HEK293T (cell line): ENCODE measurements at regions not wholly inside any gene's neighbourhood (a gene's known extent, or its start where the extent isn't known, plus 50 kb on each side); places are given as distances from the start of the nearest gene placed in this dataset.

Source experiments
- CTCF ChIA-PET: fragments of 350-600 bp; formaldehyde crosslinking; extraction: SDS; loops from one replicate; lab custom pipeline; 2021; ENCODE audit warnings: antibody characterized with exemption, inconsistent platforms; lab: Yijun Ruan, JAX
- POLR2A ChIA-PET: fragments of 350-600 bp; formaldehyde crosslinking; extraction: SDS; loops from one replicate; lab custom pipeline; 2020; ENCODE audit warnings: antibody characterized with exemption, inconsistent platforms; lab: Yijun Ruan, JAX
- DNase-seq: peaks from one replicate; pipeline ENCODE4 v3.0.0; 2012; ENCODE audit warnings: mixed read lengths; ENCODE audit errors: extremely low spot score
- ARNT ChIP-seq: fragments of 450-650 bp; IDR thresholded peaks from 2 replicates; pipeline ENCODE4 v1.6.1; 2017; ENCODE audit warnings: mild to moderate bottlenecking
- BHLHE40 ChIP-seq: fragments of 450-650 bp; IDR thresholded peaks from 2 replicates; pipeline ENCODE4 v1.6.1; 2016; ENCODE audit warnings: mild to moderate bottlenecking, moderate library complexity, borderline replicate concordance
- CTBP1 ChIP-seq: fragments of 450-650 bp; IDR thresholded peaks from 2 replicates; pipeline ENCODE4 v1.6.1; 2016; ENCODE audit warnings: borderline replicate concordance
- ELF4 ChIP-seq: fragments of 450-650 bp; IDR thresholded peaks from 2 replicates; pipeline ENCODE4 v1.6.1; 2017; ENCODE audit warnings: antibody characterized with exemption
- FOXA1 ChIP-seq: fragments of 450-650 bp; IDR thresholded peaks from 2 replicates; pipeline ENCODE4 v1.6.1; 2016; ENCODE audit warnings: mild to moderate bottlenecking
- FOXK2 ChIP-seq: fragments of 450-650 bp; IDR thresholded peaks from 2 replicates; pipeline ENCODE4 v1.6.1; 2016; ENCODE audit warnings: mild to moderate bottlenecking
- FOXM1 ChIP-seq: fragments of 450-650 bp; IDR thresholded peaks from 2 replicates; pipeline ENCODE4 v1.6.1; 2017; ENCODE audit warnings: mild to moderate bottlenecking, borderline replicate concordance
- HDGF ChIP-seq: fragments of 450-650 bp; IDR thresholded peaks from 2 replicates; pipeline ENCODE4 v1.6.1; 2017; ENCODE audit warnings: antibody characterized with exemption, borderline replicate concordance
- L3MBTL2 ChIP-seq: fragments of 450-650 bp; conservative IDR thresholded peaks from 2 replicates; pipeline ENCODE4 v1.6.1; 2016; ENCODE audit warnings: mild to moderate bottlenecking
- LEF1 ChIP-seq: fragments of 450-650 bp; IDR thresholded peaks from 2 replicates; pipeline ENCODE4 v1.6.1; 2017; ENCODE audit warnings: mild to moderate bottlenecking, borderline replicate concordance
- NFRKB ChIP-seq: fragments of 450-650 bp; IDR thresholded peaks from 2 replicates; pipeline ENCODE4 v1.6.1; 2016; ENCODE audit warnings: mild to moderate bottlenecking, moderate library complexity
- SP1 ChIP-seq: fragments of 450-650 bp; IDR thresholded peaks from 2 replicates; pipeline ENCODE4 v1.6.1; 2017
- SUZ12 ChIP-seq: fragments of 450-650 bp; IDR thresholded peaks from 2 replicates; pipeline ENCODE4 v1.6.1; 2016; ENCODE audit warnings: mild to moderate bottlenecking
- TARDBP ChIP-seq: fragments of 450-650 bp; IDR thresholded peaks from 2 replicates; pipeline ENCODE4 v1.6.1; 2016
- ZNF384 ChIP-seq: fragments of 450-650 bp; IDR thresholded peaks from 2 replicates; pipeline ENCODE4 v1.6.1; 2016
- TF ChIP-seq, protein P1 (sequence below): fragments of 450-650 bp; IDR thresholded peaks from 2 replicates; pipeline ENCODE4 v1.6.1; 2016

DNA sequence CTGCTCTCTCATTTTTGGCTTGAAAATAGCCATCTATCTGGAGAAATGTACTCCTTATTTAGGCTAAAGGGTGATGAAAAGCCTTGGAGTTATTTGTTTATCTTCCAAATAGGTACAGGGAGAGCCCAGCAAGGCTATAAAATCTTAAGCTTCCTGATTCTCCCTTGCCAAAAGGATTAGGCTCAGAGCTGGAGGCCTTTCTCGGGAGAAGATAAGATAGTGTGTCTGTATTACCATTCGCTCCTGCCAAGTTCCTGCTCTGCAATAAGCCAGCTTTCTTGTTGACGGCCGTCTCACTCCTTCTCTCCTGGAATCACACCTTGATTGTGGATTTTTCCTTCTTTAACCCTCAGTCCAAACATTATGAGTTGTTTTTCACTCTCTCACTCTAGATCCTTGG is 171.8 kb upstream of the TTC29 start:
- ChIA-PET POLR2A (no interaction called here), CTCF (interaction anchor here (0.9 kb wide), 1 partner anchor 20 kb away, joined by 3 read pairs; no protein-coding TSS in a partner anchor)
- peak; percentile 11 for DNase-seq
- TF ChIP-seq ARNT (no peak), FOXK2 (no peak), BHLHE40 (no peak), ZNF384 (no peak), SP1 (no peak)

DNA sequence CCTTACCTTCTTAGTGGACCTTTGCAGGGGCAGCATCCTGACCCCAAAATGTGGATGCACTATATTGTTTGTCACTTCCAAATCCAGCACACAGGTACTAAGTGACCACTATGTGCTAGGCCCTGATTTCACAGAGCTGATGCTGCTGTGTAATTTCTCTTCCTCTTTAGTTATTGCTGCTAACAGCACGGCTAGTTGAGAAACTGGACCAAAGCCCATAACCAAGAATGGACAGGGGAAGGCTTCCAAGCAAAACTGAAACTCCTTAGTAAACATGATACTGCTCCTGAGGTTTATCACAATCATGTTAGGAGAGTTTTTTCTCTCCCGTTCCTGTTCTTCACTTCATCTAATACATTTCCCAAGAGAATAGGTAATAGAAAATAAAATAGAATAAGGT is 172.9 kb upstream of the TTC29 start:
- POLR2A ChIA-PET: no interaction called here
- CTCF ChIA-PET: no interaction called here
- TF ChIP-seq HDGF: no peak
- no peak for TF ChIP-seq ZNF384
- no peak for TF ChIP-seq SUZ12
- TF ChIP-seq FOXK2: no peak
- no peak for TF ChIP-seq ELF4
- no peak for TF ChIP-seq BHLHE40
- TF ChIP-seq, protein P1, sequence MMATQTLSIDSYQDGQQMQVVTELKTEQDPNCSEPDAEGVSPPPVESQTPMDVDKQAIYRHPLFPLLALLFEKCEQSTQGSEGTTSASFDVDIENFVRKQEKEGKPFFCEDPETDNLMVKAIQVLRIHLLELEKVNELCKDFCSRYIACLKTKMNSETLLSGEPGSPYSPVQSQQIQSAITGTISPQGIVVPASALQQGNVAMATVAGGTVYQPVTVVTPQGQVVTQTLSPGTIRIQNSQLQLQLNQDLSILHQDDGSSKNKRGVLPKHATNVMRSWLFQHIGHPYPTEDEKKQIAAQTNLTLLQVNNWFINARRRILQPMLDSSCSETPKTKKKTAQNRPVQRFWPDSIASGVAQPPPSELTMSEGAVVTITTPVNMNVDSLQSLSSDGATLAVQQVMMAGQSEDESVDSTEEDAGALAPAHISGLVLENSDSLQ: no peak
- no peak for DNase-seq

DNA sequence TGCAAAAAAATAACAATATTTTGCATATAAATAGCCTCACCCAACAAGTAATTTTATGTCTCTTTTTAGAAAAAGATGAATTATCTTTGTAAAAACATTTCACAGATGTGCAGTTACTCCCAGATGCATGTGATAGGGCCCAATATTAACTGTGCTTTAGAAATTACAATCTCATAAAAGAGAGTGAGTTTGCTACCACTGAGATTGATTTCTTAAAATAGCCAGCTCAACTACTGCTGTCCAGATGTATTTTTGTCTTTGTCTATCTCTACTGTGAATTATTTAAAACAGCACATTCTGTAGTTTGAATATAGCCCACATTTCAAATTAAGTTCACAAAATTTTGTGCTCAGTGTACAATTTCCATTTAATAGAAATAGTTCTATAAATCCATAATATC is 177.0 kb upstream of the TTC29 start:
- TF ChIP-seq CTBP1 (no peak), FOXK2 (no peak), LEF1 (no peak), ZNF384 (no peak), FOXA1 (no peak), HDGF (no peak), FOXM1 (no peak), SUZ12 (no peak)
- CTCF ChIA-PET: no interaction called here
- POLR2A ChIA-PET: no interaction called here
- DNase-seq: no peak

DNA sequence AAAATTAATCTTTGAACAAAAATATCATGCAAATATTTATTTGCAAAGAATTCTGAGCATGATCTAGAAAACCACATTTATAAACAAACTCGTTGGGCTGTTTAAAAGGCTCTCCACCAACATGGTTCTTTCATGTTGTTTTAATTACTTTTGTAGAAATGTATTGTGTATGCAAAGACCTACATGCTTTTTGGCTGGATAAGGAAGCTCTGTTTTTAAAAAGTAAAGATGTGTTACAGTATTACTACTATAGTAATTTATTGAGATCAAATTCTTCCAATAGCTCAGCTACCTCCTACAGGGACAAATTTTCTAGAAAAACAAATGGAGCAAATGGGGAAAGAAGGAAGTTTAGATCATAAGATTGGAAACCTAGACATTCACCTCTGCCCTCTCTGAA is 177.5 kb upstream of the TTC29 start:
- POLR2A ChIA-PET: no interaction called here
- CTCF ChIA-PET: no interaction called here
- DNase-seq: no peak
- TF ChIP-seq ELF4: no peak
- no peak for TF ChIP-seq FOXM1
- no peak for TF ChIP-seq HDGF
- no peak for TF ChIP-seq SUZ12
- TF ChIP-seq L3MBTL2: no peak
- TF ChIP-seq ZNF384: no peak

DNA sequence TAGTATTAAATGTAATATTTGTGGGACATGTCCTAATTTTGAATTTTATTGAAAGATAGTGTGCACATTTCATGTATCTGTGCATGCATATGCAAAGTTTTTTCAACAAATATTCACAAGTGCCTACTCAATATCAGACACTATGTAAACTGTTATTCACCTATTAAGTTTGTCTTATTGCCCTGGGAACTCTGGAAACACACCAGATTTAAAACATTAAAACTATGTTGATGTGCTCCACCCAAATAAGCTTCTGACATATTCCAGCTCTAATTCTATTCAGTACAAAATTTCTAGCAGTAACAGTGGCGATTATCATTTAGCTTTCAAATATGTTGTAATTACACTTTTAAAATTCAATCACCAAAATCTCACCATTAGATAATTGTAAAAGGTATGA is 183.1 kb upstream of the TTC29 start:
- no peak for TF ChIP-seq FOXK2
- no peak for TF ChIP-seq NFRKB
- TF ChIP-seq L3MBTL2: no peak
- TF ChIP-seq FOXA1: no peak
- TF ChIP-seq ARNT: no peak
- no peak for TF ChIP-seq LEF1
- DNase-seq: no peak
- ChIA-PET CTCF (no interaction called here), POLR2A (no interaction called here)

DNA sequence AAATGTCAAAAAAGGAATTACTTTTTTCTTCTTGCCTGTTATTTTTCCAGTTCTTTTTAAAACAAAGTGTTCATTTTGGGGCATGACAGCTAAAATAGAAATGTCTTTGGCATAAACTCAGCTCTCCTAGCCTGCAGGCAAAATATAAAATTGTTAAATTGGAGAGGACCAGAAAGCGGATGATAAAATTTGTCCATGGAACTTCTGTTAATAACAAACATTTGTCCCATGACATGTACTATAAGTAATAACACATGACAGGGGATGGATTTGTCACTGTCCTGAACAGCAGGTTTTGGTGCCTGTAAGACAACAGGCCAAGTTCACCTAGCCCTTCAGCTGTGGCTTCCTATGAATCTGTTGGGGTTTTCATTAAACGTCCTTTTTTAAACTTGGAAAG is 184.0 kb upstream of the TTC29 start:
- ChIA-PET CTCF (no interaction called here), POLR2A (no interaction called here)
- TF ChIP-seq FOXA1: no peak
- no peak for TF ChIP-seq FOXM1
- TF ChIP-seq CTBP1: no peak
- no peak for TF ChIP-seq FOXK2
- no peak for TF ChIP-seq LEF1
- DNase-seq: no peak

DNA sequence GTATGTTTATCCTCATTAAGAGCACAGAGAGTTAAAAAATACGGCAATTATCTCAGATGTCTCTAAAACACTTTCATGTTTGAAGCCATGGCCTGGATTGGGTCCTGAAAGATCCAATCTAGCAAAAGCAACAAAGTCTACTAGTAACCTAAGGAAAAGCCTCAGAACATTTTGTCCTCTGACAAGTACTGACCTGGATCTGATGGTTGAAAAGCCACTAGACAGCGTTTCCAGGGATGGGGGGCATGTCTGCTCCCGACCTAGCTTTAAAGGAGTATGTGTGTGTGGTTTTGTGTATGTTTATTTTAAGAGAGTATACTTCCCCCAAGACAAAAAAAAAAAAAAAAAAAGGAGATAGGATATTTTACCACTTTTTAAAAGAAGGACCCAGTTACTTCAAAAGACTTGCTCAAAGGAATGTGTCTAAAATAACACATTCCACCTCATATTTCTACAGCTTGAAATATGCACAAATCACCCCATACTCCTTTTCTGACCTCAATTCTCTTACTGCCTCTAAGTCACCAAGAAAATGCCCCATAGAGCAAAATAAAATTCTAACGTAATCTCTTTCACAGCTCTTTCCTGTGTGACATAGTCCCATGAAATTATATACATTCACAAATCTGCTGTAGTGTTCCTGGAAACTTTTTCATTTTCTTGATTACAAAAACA is 189.0 kb upstream of the TTC29 start:
- POLR2A ChIA-PET: no interaction called here
- TF ChIP-seq ARNT (no peak), NFRKB (no peak), ELF4 (no peak), BHLHE40 (no peak), FOXM1 (no peak), SUZ12 (no peak), LEF1 (no peak), HDGF (no peak), TARDBP (no peak), CTBP1 (no peak), L3MBTL2 (no peak), SP1 (no peak), FOXK2 (no peak), ZNF384 (no peak)
- TF ChIP-seq, protein P1: no peak
- CTCF ChIA-PET: no interaction called here
- DNase-seq: no peak

DNA sequence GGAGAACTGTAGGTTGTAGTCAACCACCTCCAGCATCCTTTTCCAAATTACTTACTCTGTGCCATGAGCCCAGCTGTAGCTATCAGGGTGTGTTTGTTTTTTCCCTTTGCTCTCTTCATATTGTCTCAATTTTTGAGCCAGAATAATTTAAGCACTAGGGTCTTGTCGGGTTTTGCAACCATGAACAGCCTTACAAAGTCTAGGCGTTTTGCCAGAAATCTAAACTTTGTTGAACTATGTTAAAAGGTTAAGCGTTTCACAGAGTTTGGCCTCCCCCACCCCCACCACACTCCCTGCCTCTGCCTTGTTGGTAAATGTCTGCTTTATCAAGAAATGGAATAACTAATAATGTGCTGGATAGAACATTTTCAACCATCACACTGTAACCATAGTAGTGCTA is 190.6 kb upstream of the TTC29 start:
- CTCF ChIA-PET: no interaction called here
- POLR2A ChIA-PET: no interaction called here
- DNase-seq: no peak
- no peak for TF ChIP-seq SP1
- TF ChIP-seq TARDBP: no peak
- no peak for TF ChIP-seq ARNT
- TF ChIP-seq NFRKB: no peak
- TF ChIP-seq L3MBTL2: no peak
- no peak for TF ChIP-seq SUZ12
- TF ChIP-seq ELF4: no peak
- no peak for TF ChIP-seq CTBP1
- TF ChIP-seq FOXM1: no peak
- no peak for TF ChIP-seq LEF1
- TF ChIP-seq FOXA1: no peak
- TF ChIP-seq BHLHE40: no peak
- TF ChIP-seq, protein P1: no peak
- TF ChIP-seq FOXK2: no peak
- no peak for TF ChIP-seq ZNF384
